ENCODE measurements at regions not wholly inside any gene's neighbourhood (a gene's known extent, or its start where the extent isn't known, plus 50 kb on each side); places are given as distances from the start of the nearest gene placed in this dataset.

DNA sequence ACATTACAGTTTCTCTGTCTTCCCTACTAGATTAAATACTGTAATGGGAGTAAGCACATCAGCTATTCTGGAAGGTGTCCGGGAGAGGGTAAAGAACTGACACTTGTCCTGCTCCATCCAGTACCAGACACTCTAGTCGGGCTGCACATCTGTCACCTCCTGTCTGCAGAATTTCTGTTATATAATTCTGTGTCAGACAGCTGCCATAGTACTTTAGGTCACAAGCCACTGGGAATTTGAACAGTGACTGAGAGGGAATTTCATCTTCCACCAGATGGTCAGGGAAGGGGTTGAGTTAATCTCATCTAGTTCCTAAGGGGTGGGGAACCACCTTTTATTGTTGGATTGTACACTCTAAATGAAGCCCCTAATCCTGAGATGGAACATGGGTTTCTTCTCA, 58.6 kb upstream of the NUDT7 start:
- DNase-seq (ENCODE audit: low read depth), result no peak

GRCh38 chr16:77666771-77667170, 55.5 kb upstream of the NUDT7 start:
- DNase-seq (ENCODE audit: low read depth), result no peak

- no peak for DNase-seq (ENCODE audit: low read depth)
Observed at GRCh38 chr16:77668201-77668600, 54.1 kb upstream of the NUDT7 start.

GRCh38 chr16:77669057-77669456, 53.3 kb upstream of the NUDT7 start:
- DNase-seq (ENCODE audit: low read depth), result no peak

Data from activated T-cell treated with anti-CD3 and anti-CD28 coated beads for 24 hours (primary cell).